ENCODE measurements at regions not wholly inside any gene's neighbourhood (a gene's known extent, or its start where the extent isn't known, plus 50 kb on each side); places are given as distances from the start of the nearest gene placed in this dataset.

DNA sequence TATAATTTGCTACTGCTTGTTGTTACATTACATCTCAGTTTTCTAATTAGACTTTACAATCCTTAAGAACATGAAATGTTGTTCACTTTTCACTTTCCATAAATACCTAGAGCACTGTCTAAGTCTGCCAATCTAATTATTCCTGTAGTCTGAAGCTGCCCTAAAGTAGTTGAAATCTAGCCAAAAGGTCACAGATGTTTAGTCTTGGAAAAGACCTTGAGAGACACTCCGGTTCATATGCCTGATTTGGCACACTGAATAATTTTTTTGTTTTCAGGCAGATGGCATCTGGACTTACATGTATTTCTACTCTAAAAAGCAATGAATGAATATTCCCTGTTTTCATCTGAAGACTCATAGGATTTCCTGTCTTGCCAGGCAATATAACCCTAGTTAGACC lies 359.1 kb downstream of the ANKRD7 start:
- TF ChIP-seq, protein P1, sequence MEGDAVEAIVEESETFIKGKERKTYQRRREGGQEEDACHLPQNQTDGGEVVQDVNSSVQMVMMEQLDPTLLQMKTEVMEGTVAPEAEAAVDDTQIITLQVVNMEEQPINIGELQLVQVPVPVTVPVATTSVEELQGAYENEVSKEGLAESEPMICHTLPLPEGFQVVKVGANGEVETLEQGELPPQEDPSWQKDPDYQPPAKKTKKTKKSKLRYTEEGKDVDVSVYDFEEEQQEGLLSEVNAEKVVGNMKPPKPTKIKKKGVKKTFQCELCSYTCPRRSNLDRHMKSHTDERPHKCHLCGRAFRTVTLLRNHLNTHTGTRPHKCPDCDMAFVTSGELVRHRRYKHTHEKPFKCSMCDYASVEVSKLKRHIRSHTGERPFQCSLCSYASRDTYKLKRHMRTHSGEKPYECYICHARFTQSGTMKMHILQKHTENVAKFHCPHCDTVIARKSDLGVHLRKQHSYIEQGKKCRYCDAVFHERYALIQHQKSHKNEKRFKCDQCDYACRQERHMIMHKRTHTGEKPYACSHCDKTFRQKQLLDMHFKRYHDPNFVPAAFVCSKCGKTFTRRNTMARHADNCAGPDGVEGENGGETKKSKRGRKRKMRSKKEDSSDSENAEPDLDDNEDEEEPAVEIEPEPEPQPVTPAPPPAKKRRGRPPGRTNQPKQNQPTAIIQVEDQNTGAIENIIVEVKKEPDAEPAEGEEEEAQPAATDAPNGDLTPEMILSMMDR (IDR thresholded peaks at IDR 0.05 in 4 of 5, conservative IDR thresholded peaks at IDR 0.05 in 1 of 5): no peak
- no peak for TF ChIP-seq POLR2A (IDR thresholded peaks at IDR 0.05)

All from gastrocnemius medialis (tissue), 4 donors.